Choroid plexus epithelial cell (primary cell): ENCODE measurements at regions not wholly inside any gene's neighbourhood (a gene's known extent, or its start where the extent isn't known, plus 50 kb on each side); places are given as distances from the start of the nearest gene placed in this dataset.
A peak's percentile ranks its signal among the peaks of the same experiment; 100 is the strongest.
"Not testable (repeated sequence)": the region's sequence is repeated elsewhere in the genome, so short reads cannot be mapped to it uniquely, and the experiment has no call there.

Experiments used
- DNase-seq: peaks from one replicate; pipeline ENCODE4 v3.0.0-alpha.2; 2010; ENCODE audit warnings: low read depth
- H3K4me3 ChIP-seq: 2 replicates; pipeline ENCODE4 v1.5.1; 2011; ENCODE audit warnings: low read depth, mild to moderate bottlenecking, control low read depth, low read length, moderate library complexity
- TF ChIP-seq, protein P1 (sequence below): conservative IDR thresholded peaks from 2 replicates; pipeline ENCODE4 v1.5.1; 2011; ENCODE audit warnings: low read depth, mild to moderate bottlenecking, control low read depth, inconsistent platforms, low read length, moderate library complexity

DNA sequence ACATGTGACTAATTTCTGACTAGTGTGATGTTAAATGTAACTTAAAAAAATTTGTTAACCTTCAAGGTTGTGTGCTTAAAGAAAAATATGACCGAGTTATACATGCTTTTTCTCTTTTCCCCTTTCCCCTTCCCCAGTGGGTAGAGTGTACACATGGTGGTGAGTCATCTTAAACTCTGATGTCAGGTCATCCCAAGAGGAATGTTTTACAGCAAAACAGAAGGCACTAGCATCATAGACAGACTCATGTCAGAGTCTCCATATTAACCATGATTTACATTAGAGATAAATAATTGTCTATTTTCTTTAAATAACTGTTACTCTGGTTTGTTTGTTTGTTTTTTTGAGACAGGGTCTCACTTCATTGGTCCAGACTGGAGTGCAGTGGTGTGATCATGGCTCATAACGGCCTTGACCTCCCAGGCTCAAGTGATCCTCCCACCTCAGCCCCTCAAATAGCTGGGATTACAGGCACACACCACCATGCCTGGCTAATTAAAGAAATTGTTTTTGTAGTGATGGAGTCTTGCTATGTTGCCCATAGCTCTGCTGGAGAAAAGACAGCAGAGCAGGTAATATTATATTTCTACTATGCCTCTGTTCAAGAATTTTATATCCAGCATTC is 160.4 kb upstream of the PCDH9 start:
- TF ChIP-seq, protein P1, sequence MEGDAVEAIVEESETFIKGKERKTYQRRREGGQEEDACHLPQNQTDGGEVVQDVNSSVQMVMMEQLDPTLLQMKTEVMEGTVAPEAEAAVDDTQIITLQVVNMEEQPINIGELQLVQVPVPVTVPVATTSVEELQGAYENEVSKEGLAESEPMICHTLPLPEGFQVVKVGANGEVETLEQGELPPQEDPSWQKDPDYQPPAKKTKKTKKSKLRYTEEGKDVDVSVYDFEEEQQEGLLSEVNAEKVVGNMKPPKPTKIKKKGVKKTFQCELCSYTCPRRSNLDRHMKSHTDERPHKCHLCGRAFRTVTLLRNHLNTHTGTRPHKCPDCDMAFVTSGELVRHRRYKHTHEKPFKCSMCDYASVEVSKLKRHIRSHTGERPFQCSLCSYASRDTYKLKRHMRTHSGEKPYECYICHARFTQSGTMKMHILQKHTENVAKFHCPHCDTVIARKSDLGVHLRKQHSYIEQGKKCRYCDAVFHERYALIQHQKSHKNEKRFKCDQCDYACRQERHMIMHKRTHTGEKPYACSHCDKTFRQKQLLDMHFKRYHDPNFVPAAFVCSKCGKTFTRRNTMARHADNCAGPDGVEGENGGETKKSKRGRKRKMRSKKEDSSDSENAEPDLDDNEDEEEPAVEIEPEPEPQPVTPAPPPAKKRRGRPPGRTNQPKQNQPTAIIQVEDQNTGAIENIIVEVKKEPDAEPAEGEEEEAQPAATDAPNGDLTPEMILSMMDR: no peak
- DNase-seq: peak; percentile 88
- H3K4me3 ChIP-seq: no peak overlapping the region

DNA sequence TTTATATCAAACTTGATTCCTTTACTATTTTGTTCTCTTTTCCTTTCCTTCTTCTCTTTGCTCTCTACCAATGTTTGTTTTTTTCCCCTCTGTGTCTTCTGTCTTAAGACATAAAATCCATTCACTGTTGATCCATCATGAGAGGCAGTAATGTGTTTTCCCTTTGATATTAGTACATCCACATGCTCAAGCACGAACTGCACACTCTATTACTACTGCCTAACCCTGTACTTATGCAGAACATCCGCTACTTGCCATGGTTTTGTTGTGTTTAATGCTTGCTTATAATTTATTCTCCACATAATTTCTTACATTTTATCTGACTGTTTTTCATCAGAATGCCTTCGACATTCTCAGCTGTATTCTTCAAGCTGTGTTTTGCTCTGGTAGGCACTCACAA is 159.0 kb upstream of the PCDH9 start:
- no peak overlapping the region for H3K4me3 ChIP-seq
- TF ChIP-seq, protein P1: no peak
- no peak for DNase-seq

DNA sequence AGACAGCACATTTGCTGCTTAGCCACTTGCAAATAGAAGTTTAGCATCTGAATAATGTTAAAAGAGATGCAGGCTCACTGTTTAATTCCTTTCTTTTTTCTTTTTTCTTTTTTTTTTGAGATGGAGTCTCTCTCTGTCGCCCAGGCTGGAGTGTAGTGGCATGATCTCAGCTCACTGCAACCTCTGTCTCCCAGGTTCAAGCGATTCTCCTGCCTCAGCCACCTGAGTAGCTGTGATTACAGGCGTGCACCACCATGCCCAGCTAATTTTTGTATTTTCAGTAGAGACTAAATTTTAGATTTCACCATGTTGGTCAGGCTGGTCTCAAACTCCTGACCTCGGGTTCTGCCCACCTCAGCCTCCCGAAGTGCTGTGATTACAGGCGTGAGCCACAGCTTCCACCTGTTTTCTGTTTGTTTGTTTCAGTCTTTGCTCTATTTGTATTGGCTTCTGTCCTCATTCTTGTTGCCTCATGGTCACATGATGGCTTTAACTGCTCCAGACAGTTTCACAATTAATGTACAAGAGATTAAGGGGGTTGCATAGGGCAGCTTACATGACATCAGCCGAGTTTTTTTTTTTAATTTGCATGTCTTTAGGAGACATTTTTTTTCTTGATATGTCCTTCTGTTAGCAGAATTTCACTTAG is 153.1 kb upstream of the PCDH9 start:
- not testable (repeated sequence) for H3K4me3 ChIP-seq
- peak; percentile 73 for DNase-seq

DNA sequence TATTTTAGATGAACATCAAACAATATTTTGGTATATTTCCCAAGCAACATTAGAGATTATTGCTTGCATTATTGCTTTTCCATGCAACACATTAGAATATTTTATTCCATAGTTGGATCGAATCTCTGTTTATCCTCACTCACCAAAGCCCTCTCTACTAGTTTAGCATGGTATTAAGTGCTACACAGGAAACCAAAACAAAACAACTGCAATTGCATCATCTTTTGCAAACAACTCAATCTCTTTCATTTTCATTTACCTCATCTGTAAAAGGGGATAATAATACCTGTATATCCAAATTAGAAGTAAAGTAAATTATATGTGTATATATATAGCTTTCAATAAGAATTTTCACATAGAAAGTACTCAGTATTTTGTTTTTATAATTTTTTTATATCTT is 147.8 kb upstream of the PCDH9 start:
- no peak for DNase-seq
- H3K4me3 ChIP-seq: no peak overlapping the region
- TF ChIP-seq, protein P1: no peak

DNA sequence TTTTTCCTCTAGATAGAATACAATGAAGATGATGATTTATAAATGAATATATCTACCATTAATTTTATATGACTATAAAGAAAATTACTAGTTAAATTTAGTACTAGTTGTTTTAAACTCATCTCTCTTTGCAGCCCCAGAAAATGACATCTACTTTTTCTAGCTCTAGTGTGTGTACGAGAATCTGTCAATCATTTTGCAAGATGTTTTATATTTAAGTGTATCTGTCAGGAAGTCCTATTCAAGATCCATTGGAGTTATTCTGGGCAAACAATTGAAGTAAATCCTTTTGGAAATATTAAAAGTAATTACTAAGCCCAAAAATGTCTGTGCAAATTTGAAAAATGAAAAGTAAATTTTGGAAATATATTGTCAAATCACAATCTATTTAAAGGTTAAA is 144.3 kb upstream of the PCDH9 start:
- no peak for DNase-seq
- no peak overlapping the region for H3K4me3 ChIP-seq
- TF ChIP-seq, protein P1: no peak

DNA sequence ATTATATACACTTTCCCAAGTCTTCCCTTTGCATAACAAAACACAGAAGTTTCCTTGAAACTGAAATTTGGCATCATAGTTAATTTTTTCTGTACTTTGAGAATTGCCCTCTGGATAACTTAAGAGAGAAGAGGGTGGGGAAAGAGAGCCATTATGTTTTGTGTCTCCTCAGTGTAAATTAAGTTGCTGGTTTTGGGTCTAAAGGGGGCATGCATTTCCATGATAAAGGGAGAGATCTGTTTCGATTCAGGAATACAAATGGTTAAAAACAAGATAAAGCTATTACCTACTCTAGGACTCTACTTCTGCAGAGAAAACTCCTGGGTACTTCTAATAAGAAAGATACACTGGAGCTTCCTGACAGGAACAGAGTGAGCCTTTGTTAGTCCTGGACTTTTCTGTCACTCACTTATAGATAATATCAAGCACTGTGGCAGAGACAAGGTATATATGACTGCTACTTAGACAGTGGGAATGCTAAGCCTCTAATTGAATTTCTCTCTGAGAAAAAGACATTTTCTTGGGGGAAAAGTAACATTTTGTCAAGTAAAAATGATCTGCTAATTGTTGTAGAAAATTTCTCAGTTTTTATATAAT is 142.8 kb upstream of the PCDH9 start:
- DNase-seq: no peak
- no peak overlapping the region for H3K4me3 ChIP-seq
- TF ChIP-seq, protein P1: no peak

DNA sequence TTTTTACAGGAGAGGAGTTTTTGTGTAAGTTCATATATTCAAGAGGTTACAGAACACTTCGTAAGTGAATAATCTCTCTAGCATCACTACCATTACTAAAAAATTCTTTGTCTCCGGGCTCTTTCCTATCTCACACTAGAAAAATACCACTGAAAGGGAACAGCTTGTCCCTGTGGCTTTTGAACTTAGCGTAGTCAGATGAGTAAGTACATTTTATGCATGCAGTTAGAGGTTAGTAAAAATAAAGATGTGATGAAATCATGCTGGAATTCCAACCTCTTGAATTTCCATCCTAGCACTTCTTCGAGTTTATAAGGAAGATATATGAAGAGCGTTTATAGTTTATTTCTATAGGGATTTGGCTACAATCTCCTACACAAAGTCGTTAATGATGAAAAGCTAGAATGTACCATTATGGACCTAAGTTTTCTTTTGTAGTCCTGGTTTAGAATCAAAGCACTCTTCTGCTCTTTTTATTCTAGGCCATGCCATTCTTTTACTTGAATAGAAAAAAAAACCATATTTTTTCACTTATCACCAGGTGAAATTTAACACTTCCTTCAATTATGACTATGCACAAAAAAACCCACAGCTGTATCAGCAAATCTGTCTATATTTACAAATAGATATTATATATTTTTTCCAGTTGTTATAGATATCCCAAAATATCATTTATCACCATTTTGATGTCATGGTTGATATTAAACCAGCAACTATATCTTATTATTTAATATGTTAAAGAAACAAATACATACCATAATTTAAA is 139.9 kb upstream of the PCDH9 start:
- peak; percentile 98 for DNase-seq
- no peak overlapping the region for H3K4me3 ChIP-seq
- TF ChIP-seq, protein P1: no peak
